HT1080 (cell line): ENCODE measurements at regions not wholly inside any gene's neighbourhood (a gene's known extent, or its start where the extent isn't known, plus 50 kb on each side); places are given as distances from the start of the nearest gene placed in this dataset.
"Not testable (repeated sequence)": the region's sequence is repeated elsewhere in the genome, so short reads cannot be mapped to it uniquely, and the experiment has no call there.

Source experiments
- DNase-seq: peaks from one replicate; pipeline ENCODE4 v3.0.0-alpha.2; 2015; ENCODE audit warnings: low read depth
- small RNA-seq: library from RNA; depleted of rRNA; stranded (forward); fragments of <200 nt; gene quantifications from one replicate; pipeline ENCODE3, GENCODE V24; 2014

- DNase-seq, result no peak
These were observed 67.3 kb upstream of the RASGRF1 start for GRCh38 chr15:79157631-79158592.

- DNase-seq, result no peak
These were observed 66.3 kb upstream of the RASGRF1 start for GRCh38 chr15:79156704-79157375.

GRCh38 chr15:79154483-79155135, 64.0 kb upstream of the RASGRF1 start:
- no peak for DNase-seq

GRCh38 chr15:79144290-79144689, 53.7 kb upstream of the RASGRF1 start:
- DNase-seq, result not testable (repeated sequence)

GRCh38 chr15:79140846-79141570, 50.4 kb upstream of the RASGRF1 start:
- no peak for DNase-seq

Small RNA genes lying in the stretch of these regions (small RNA-seq; reads per million reads assigned to genes)
- gene MIR184, result 0.30 reads per million, percentile 29 among the genes with 10 or more reads in this experiment
